K562 (cell line): ENCODE measurements at regions not wholly inside any gene's neighbourhood (a gene's known extent, or its start where the extent isn't known, plus 50 kb on each side); places are given as distances from the start of the nearest gene placed in this dataset.
A peak's percentile ranks its signal among the peaks of the same experiment; 100 is the strongest.

ENCODE experiments used
- ARID4B ChIP-seq: sonication (generic); formaldehyde crosslinking; IDR thresholded peaks from 2 replicates; pipeline ENCODE4 v1.8.0; 2022; ENCODE audit warnings: mild to moderate bottlenecking, missing genetic modification reagents
- ATF6 ChIP-seq: sonication (generic); formaldehyde crosslinking; IDR thresholded peaks from 2 replicates; pipeline ENCODE4 v1.4.0; 2020; ENCODE audit warnings: mild to moderate bottlenecking, missing genetic modification reagents
- FOXA3 ChIP-seq, 2 experiments: fragments of 450-650 bp in 1 of 2; sonication (generic) in 1 of 2; formaldehyde crosslinking; IDR thresholded peaks in 1 of 2; conservative IDR thresholded peaks in 1 of 2; 2 replicates each; pipeline versions ENCODE4 v1.4.0 to v1.8.0; 2020 to 2022; ENCODE audit warnings: mild to moderate bottlenecking in 2 of 2, missing genetic modification reagents in 1 of 2
- FOXK1 ChIP-seq: sonication (generic); formaldehyde crosslinking; IDR thresholded peaks from 2 replicates; pipeline ENCODE4 v1.8.0; 2022; ENCODE audit warnings: missing genetic modification reagents, mild to moderate bottlenecking, borderline replicate concordance
- GABPB1 ChIP-seq: sonication (generic); formaldehyde crosslinking; IDR thresholded peaks from 2 replicates; pipeline ENCODE4 v1.8.0; 2022; ENCODE audit warnings: mild to moderate bottlenecking, missing genetic modification reagents
- HDAC3 ChIP-seq: fragments of 450-650 bp; IDR thresholded peaks from 2 replicates; pipeline ENCODE4 v1.6.1; 2018; ENCODE audit warnings: borderline replicate concordance, mild to moderate bottlenecking, moderate library complexity; ENCODE audit not compliant: partially characterized antibody
- HMBOX1 ChIP-seq: sonication (generic); IDR thresholded peaks from 2 replicates; pipeline ENCODE4 v1.6.1; 2016
- IRF2 ChIP-seq: sonication (generic); formaldehyde crosslinking; IDR thresholded peaks from 2 replicates; pipeline ENCODE4 v1.8.1; 2022; ENCODE audit warnings: mild to moderate bottlenecking, missing genetic modification reagents
- MEIS2 ChIP-seq: fragments of 450-650 bp; IDR thresholded peaks from 2 replicates; pipeline ENCODE4 v1.6.1; 2014; ENCODE audit warnings: mild to moderate bottlenecking; ENCODE audit not compliant: partially characterized antibody
- NFE2L1 ChIP-seq: fragments of 450-650 bp; IDR thresholded peaks from 2 replicates; pipeline ENCODE4 v1.6.1; 2016; ENCODE audit warnings: missing genetic modification characterization, low read depth, mild to moderate bottlenecking, missing compliant biosample characterization, moderate library complexity, borderline replicate concordance
- RBM14 ChIP-seq: fragments of 200-400 bp; formaldehyde crosslinking; IDR thresholded peaks from 2 replicates; pipeline ENCODE4 v1.6.1; 2018; ENCODE audit warnings: low read depth, mild to moderate bottlenecking, low read length, moderate library complexity, borderline replicate concordance; ENCODE audit not compliant: insufficient read depth
- RNF219 ChIP-seq: fragments of 250-450 bp; sonication (Bioruptor Pico); IDR thresholded peaks from 2 replicates; pipeline ENCODE4 v1.5.0; 2022; ENCODE audit warnings: mild to moderate bottlenecking
- SMAD1 ChIP-seq: fragments of 150-350 bp; IDR thresholded peaks from 2 replicates; pipeline ENCODE4 v1.6.1; 2014; ENCODE audit warnings: low read length, low read depth; ENCODE audit not compliant: partially characterized antibody
- SREBF1 ChIP-seq: fragments of 150-350 bp; IDR thresholded peaks from 2 replicates; pipeline ENCODE4 v1.6.1; 2014; ENCODE audit warnings: antibody characterized with exemption, low read depth, low read length, borderline replicate concordance
- ZBTB9 ChIP-seq: fragments of 450-650 bp; formaldehyde crosslinking; IDR thresholded peaks from 2 replicates; pipeline ENCODE4 v1.4.0; 2020; ENCODE audit warnings: mild to moderate bottlenecking, moderate library complexity
- ZNF584 ChIP-seq: fragments of 200-800 bp; sonication (Bioruptor generic); IDR thresholded peaks from 2 replicates; pipeline ENCODE4 v1.6.1; 2016; ENCODE audit warnings: low read depth, mild to moderate bottlenecking, missing genetic modification characterization, missing compliant biosample characterization

- no peak for TF ChIP-seq HMBOX1
- TF ChIP-seq SREBF1: no peak
- TF ChIP-seq HDAC3: no peak
- TF ChIP-seq IRF2 (CRISPR knock-in tag): no peak
- TF ChIP-seq RNF219 (CRISPR knock-in tag): no peak
- no peak for TF ChIP-seq SMAD1
- TF ChIP-seq FOXK1 (CRISPR knock-in tag): no peak
- TF ChIP-seq ZNF584: no peak
- TF ChIP-seq RBM14: no peak
- TF ChIP-seq ARID4B (CRISPR knock-in tag): no peak
- TF ChIP-seq ZBTB9: no peak
- TF ChIP-seq FOXA3 (CRISPR knock-in tag; conservative IDR thresholded peaks at IDR 0.05 in 1 of 2, IDR thresholded peaks at IDR 0.05 in 1 of 2): no peak
- no peak for TF ChIP-seq ATF6 (CRISPR knock-in tag)
- TF ChIP-seq GABPB1: no peak
- TF ChIP-seq MEIS2: no peak
- TF ChIP-seq NFE2L1 (tag): peak; percentile 46; the same call in 1 of the 2 replicates
Measured at GRCh38 chr3:181782306-181782954, 70.7 kb downstream of the SOX2 start (continued).
